ENCODE measurements at regions not wholly inside any gene's neighbourhood (a gene's known extent, or its start where the extent isn't known, plus 50 kb on each side); places are given as distances from the start of the nearest gene placed in this dataset.

- no peaks in the 10 kb centered on the region for H3K4me1 ChIP-seq (ENCODE audit: control insufficient read depth, insufficient read depth, low read length)
- no peaks in the 10 kb centered on the region for H3K27me3 ChIP-seq (ENCODE audit: control insufficient read depth in 1 of 2, insufficient read depth in 2 of 2, low read length in 2 of 2)
- no peaks in the 10 kb centered on the region for H3K9me3 ChIP-seq (ENCODE audit: control insufficient read depth in 2 of 2, low read length in 2 of 2)
- H3K36me3 ChIP-seq (ENCODE audit: control insufficient read depth in 2 of 2, insufficient read depth in 2 of 2, low read length in 2 of 2) = no peaks in the 10 kb centered on the region
- no peak overlapping the region for H3K9ac ChIP-seq (ENCODE audit: low read length in 2 of 2)
- H3K4me3 ChIP-seq (ENCODE audit: low read length in 2 of 2) = no peak overlapping the region
- H3K27ac ChIP-seq (ENCODE audit: low read length) = no peak overlapping the region
Observed at GRCh38 chr15:61518191-61518950, 289.3 kb upstream of the RORA start.

GRCh38 chr15:61517776-61518175 lies 288.7 kb upstream of the RORA start:
- H3K36me3 ChIP-seq (ENCODE audit: control insufficient read depth in 2 of 2, insufficient read depth in 2 of 2, low read length in 2 of 2) = no peaks in the 10 kb centered on the region
- H3K27me3 ChIP-seq (ENCODE audit: control insufficient read depth in 1 of 2, insufficient read depth in 2 of 2, low read length in 2 of 2) = no peaks in the 10 kb centered on the region
- no peaks in the 10 kb centered on the region for H3K4me1 ChIP-seq (ENCODE audit: control insufficient read depth, insufficient read depth, low read length)
- no peak overlapping the region for H3K4me3 ChIP-seq (ENCODE audit: low read length in 2 of 2)
- no peak overlapping the region for H3K9ac ChIP-seq (ENCODE audit: low read length in 2 of 2)
- H3K9me3 ChIP-seq (ENCODE audit: control insufficient read depth in 2 of 2, low read length in 2 of 2) = no peaks in the 10 kb centered on the region
- H3K27ac ChIP-seq (ENCODE audit: low read length) = no peak overlapping the region

DNA sequence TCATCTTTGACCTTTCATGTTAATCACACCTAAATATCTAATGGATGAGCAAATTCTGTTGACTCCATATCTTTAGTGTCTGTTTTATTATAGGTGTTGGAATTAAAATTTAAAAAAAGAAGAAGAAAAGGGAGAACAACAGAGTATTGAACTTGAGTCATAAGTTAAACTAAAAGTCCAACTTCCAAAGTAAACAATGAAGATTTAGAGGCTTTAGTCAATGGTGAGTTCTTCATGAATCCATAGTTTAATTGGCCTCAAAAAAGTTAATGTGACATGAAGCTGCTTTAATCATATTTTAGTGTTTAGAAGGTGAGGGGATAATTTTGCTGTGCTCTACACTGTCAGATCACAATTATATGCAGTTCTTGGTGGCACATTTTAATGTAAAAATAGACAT lies 288.2 kb upstream of the RORA start:
- Histone ChIP-seq H3K36me3 (ENCODE audit: control insufficient read depth in 2 of 2, insufficient read depth in 2 of 2, low read length in 2 of 2) (no peaks in the 10 kb centered on the region), H3K4me3 (ENCODE audit: low read length in 2 of 2) (no peak overlapping the region), H3K27ac (ENCODE audit: low read length) (no peak overlapping the region), H3K9me3 (ENCODE audit: control insufficient read depth in 2 of 2, low read length in 2 of 2) (no peaks in the 10 kb centered on the region), H3K27me3 (ENCODE audit: control insufficient read depth in 1 of 2, insufficient read depth in 2 of 2, low read length in 2 of 2) (no peaks in the 10 kb centered on the region), H3K4me1 (ENCODE audit: control insufficient read depth, insufficient read depth, low read length) (no peaks in the 10 kb centered on the region), H3K9ac (ENCODE audit: low read length in 2 of 2) (no peak overlapping the region)

DNA sequence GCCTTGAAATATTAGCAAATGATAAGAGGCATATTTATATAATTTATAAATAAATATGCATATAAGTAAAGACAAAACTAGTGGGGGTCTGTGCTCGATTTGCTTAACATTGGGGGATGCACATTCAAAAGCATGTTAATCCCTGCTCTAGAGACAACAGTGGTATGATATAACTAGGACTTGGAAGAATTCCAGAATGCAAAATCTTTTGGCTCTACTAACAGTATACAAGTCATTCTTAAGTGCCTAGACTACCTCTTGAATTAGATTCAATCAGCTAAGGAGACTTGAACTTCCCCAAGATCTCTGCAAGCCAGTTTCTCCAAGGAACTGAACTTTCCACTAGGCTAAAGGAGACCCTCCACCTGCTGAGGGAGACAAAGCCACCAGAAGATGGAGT lies 282.7 kb upstream of the RORA start:
- Histone ChIP-seq H3K36me3 (ENCODE audit: control insufficient read depth in 2 of 2, insufficient read depth in 2 of 2, low read length in 2 of 2) (no peaks in the 10 kb centered on the region), H3K27ac (ENCODE audit: low read length) (no peak overlapping the region)

DNA sequence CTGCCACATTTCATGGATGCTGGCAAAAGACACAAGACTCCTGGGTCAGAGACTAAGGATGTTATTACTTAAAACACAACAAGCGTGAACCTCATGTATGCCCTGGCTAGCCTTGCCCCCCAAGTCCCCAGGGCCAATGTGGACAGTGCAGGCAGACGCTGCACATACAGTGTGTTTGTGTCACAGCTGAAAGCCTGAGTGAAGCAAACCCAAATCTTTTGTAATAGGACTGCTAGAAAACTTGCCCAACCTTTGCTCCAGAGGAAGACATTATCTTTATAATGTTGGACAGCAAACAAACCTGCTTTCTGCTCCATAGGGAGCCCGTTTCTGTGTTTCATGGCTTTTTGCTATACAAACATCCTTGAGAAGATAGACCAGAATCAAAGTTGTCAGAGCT lies 282.0 kb upstream of the RORA start:
- no peak overlapping the region for H3K9ac ChIP-seq (ENCODE audit: low read length in 2 of 2)
- no peaks in the 10 kb centered on the region for H3K27me3 ChIP-seq (ENCODE audit: control insufficient read depth in 1 of 2, insufficient read depth in 2 of 2, low read length in 2 of 2)
- H3K9me3 ChIP-seq (ENCODE audit: control insufficient read depth in 2 of 2, low read length in 2 of 2) = no peaks in the 10 kb centered on the region
- H3K27ac ChIP-seq (ENCODE audit: low read length) = no peak overlapping the region
- no peaks in the 10 kb centered on the region for H3K36me3 ChIP-seq (ENCODE audit: control insufficient read depth in 2 of 2, insufficient read depth in 2 of 2, low read length in 2 of 2)
- no peak overlapping the region for H3K4me3 ChIP-seq (ENCODE audit: low read length in 2 of 2)
- H3K4me1 ChIP-seq (ENCODE audit: control insufficient read depth, insufficient read depth, low read length) = no peaks in the 10 kb centered on the region

More for the DNA sequence above, 282.7 kb upstream of the RORA start:
- H3K9me3 ChIP-seq (ENCODE audit: control insufficient read depth in 2 of 2, low read length in 2 of 2) = no peaks in the 10 kb centered on the region
- no peaks in the 10 kb centered on the region for H3K4me1 ChIP-seq (ENCODE audit: control insufficient read depth, insufficient read depth, low read length)
- H3K4me3 ChIP-seq (ENCODE audit: low read length in 2 of 2) = no peak overlapping the region
- H3K9ac ChIP-seq (ENCODE audit: low read length in 2 of 2) = no peak overlapping the region
- no peaks in the 10 kb centered on the region for H3K27me3 ChIP-seq (ENCODE audit: control insufficient read depth in 1 of 2, insufficient read depth in 2 of 2, low read length in 2 of 2)

- no peaks in the 10 kb centered on the region for H3K36me3 ChIP-seq (ENCODE audit: control insufficient read depth in 2 of 2, insufficient read depth in 2 of 2, low read length in 2 of 2)
- H3K27me3 ChIP-seq (ENCODE audit: control insufficient read depth in 1 of 2, insufficient read depth in 2 of 2, low read length in 2 of 2) = no peaks in the 10 kb centered on the region
- no peak overlapping the region for H3K9ac ChIP-seq (ENCODE audit: low read length in 2 of 2)
- H3K9me3 ChIP-seq (ENCODE audit: control insufficient read depth in 2 of 2, low read length in 2 of 2) = no peaks in the 10 kb centered on the region
- no peak overlapping the region for H3K27ac ChIP-seq (ENCODE audit: low read length)
- no peak overlapping the region for H3K4me3 ChIP-seq (ENCODE audit: low read length in 2 of 2)
- H3K4me1 ChIP-seq (ENCODE audit: control insufficient read depth, insufficient read depth, low read length) = no peaks in the 10 kb centered on the region
Observed at GRCh38 chr15:61509327-61509840, 280.3 kb upstream of the RORA start.

DNA sequence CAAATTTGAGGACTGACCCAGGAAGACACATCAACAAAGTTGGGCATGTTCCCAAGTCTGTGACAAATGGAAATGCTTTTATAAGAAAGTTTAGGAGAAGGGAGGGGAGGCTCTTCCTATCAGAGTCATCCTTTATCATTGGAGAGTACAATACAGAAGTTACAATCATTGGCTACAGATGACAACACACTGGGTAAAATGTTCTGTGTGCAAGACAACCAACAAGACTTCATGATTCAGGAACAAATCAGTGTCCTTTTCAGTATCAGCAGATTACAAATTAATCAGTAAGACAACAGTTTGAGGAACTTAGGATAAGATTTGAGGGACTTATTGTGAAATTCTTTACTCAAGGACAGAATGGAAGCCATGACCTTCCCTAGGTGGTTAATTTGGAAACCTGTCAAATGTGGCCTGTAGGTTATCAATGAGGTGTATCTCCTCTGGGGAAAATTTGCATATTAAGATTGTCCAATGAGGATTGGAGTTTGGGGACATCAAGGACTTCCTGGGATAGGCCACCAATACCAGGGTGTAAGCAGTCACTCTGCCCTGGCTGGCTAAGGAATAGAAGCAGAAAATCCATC lies 274.4 kb upstream of the RORA start:
- Histone ChIP-seq H3K27me3 (ENCODE audit: control insufficient read depth in 1 of 2, insufficient read depth in 2 of 2, low read length in 2 of 2) (no peaks in the 10 kb centered on the region), H3K9me3 (ENCODE audit: control insufficient read depth in 2 of 2, low read length in 2 of 2) (no peaks in the 10 kb centered on the region), H3K36me3 (ENCODE audit: control insufficient read depth in 2 of 2, insufficient read depth in 2 of 2, low read length in 2 of 2) (no peaks in the 10 kb centered on the region), H3K4me3 (ENCODE audit: low read length in 2 of 2) (no peak overlapping the region), H3K27ac (ENCODE audit: low read length) (no peak overlapping the region), H3K4me1 (ENCODE audit: control insufficient read depth, insufficient read depth, low read length) (no peaks in the 10 kb centered on the region), H3K9ac (ENCODE audit: low read length in 2 of 2) (no peak overlapping the region)

DNA sequence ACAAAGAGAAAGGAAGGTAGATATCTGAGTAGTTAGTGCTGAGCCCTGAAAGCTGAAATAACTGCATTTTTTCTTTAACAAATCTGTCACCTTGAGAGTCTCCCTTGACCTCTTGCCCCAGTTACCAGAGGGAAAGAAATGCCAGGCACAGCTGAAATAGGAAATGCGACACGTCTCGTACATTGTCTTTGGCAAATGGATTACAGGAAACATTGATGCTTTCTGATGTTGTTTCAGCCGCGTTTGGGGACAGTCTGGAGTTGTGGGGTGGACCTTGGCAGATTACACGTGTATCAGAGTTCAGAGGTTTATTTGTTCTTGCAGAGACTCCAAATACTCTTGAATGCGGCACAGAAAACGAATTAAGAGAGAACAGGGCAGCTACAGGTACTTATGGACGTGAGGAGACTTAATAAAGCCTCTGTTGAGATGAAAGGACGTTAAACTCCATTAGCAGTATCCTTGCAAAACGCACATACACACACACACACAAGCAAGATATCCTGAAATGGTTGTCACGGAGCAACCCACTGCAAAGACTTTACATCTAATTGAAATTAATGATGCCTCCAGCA lies 272.8 kb upstream of the RORA start:
- Histone ChIP-seq H3K27me3 (ENCODE audit: control insufficient read depth in 1 of 2, insufficient read depth in 2 of 2, low read length in 2 of 2) (no peaks in the 10 kb centered on the region), H3K27ac (ENCODE audit: low read length) (no peak overlapping the region), H3K4me1 (ENCODE audit: control insufficient read depth, insufficient read depth, low read length) (no peaks in the 10 kb centered on the region), H3K9me3 (ENCODE audit: control insufficient read depth in 2 of 2, low read length in 2 of 2) (no peaks in the 10 kb centered on the region), H3K36me3 (ENCODE audit: control insufficient read depth in 2 of 2, insufficient read depth in 2 of 2, low read length in 2 of 2) (no peaks in the 10 kb centered on the region), H3K4me3 (ENCODE audit: low read length in 2 of 2) (no peak overlapping the region), H3K9ac (ENCODE audit: low read length in 2 of 2) (no peak overlapping the region)

GRCh38 chr15:61500951-61501620 lies 272.0 kb upstream of the RORA start:
- Histone ChIP-seq H3K27ac (ENCODE audit: low read length) (no peak overlapping the region), H3K9me3 (ENCODE audit: control insufficient read depth in 2 of 2, low read length in 2 of 2) (no peaks in the 10 kb centered on the region), H3K27me3 (ENCODE audit: control insufficient read depth in 1 of 2, insufficient read depth in 2 of 2, low read length in 2 of 2) (no peaks in the 10 kb centered on the region)

DNA sequence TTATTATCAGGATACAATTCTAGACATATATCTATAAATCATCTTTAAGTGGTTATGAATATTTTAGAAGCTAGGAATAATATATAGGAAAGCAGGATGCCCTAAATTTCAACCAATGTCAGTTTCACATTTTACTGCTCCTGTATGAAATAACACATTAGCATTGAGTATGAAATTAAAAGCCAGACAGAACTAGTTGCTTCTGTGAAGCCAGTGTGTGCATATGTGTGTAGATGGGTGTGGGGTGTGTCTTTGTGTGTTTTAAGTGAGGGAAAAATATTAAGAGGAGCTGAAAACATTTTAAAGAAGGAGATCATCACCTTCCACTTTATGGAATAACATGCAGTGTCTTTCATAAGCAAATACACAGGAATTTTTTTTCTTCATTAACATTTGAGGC lies 271.4 kb upstream of the RORA start:
- Histone ChIP-seq H3K27me3 (ENCODE audit: control insufficient read depth in 1 of 2, insufficient read depth in 2 of 2, low read length in 2 of 2) (no peaks in the 10 kb centered on the region), H3K36me3 (ENCODE audit: control insufficient read depth in 2 of 2, insufficient read depth in 2 of 2, low read length in 2 of 2) (no peaks in the 10 kb centered on the region), H3K4me1 (ENCODE audit: control insufficient read depth, insufficient read depth, low read length) (no peaks in the 10 kb centered on the region), H3K9me3 (ENCODE audit: control insufficient read depth in 2 of 2, low read length in 2 of 2) (no peaks in the 10 kb centered on the region), H3K9ac (ENCODE audit: low read length in 2 of 2) (no peak overlapping the region), H3K27ac (ENCODE audit: low read length) (no peak overlapping the region), H3K4me3 (ENCODE audit: low read length in 2 of 2) (no peak overlapping the region)

More at GRCh38 chr15:61500951-61501620, 272.0 kb upstream of the RORA start:
- Histone ChIP-seq H3K4me1 (ENCODE audit: control insufficient read depth, insufficient read depth, low read length) (no peaks in the 10 kb centered on the region), H3K4me3 (ENCODE audit: low read length in 2 of 2) (no peak overlapping the region), H3K36me3 (ENCODE audit: control insufficient read depth in 2 of 2, insufficient read depth in 2 of 2, low read length in 2 of 2) (no peaks in the 10 kb centered on the region), H3K9ac (ENCODE audit: low read length in 2 of 2) (no peak overlapping the region)

Data from stomach smooth muscle (tissue), 2 donors.